ENCODE measurements at regions not wholly inside any gene's neighbourhood (a gene's known extent, or its start where the extent isn't known, plus 50 kb on each side); places are given as distances from the start of the nearest gene placed in this dataset.

- ChIA-PET CTCF (no interaction called here), POLR2A (ENCODE audit: low non-redundant PET) (no interaction called here)
- no peak for DNase-seq (ENCODE audit: low spot score)
- no peak for TF ChIP-seq CTCF (conservative IDR thresholded peaks at IDR 0.05; ENCODE audit: low read depth)
- H3K27ac ChIP-seq: no peak overlapping the region
Observed at GRCh38 chr1:25134801-25135461, 97.4 kb downstream of the SYF2 start.

DNA sequence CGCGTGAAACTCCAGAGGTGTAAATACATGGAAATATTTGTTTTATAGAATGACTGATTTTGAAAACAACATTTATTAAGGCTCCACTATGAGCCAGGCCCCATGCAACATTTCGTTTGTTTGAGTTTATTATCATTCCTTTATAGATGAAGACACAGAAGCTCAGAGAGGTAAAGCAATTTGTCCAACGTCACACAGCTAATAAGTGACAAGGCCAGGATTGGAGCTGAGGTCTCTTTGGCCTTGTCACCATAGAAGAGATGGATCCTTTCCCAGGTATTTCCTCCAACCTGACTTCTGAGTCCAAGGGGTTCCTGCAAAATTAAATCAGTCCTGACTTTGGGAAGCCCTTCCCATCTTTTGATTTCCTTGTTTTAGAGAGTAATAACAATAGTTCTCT lies 98.0 kb downstream of the SYF2 start:
- CTCF ChIA-PET: interaction anchor here (0.8 kb wide), 1 partner anchor 71 kb away, joined by 3 read pairs; no protein-coding TSS in a partner anchor
- POLR2A ChIA-PET (ENCODE audit: low non-redundant PET): no interaction called here
- no peak for TF ChIP-seq CTCF (conservative IDR thresholded peaks at IDR 0.05; ENCODE audit: low read depth)
- no peak for DNase-seq (ENCODE audit: low spot score)
- no peak overlapping the region for H3K27ac ChIP-seq

- ChIA-PET POLR2A (ENCODE audit: low non-redundant PET) (no interaction called here), CTCF (no interaction called here)
- H3K27ac ChIP-seq: no peak overlapping the region
- no peak for DNase-seq (ENCODE audit: low spot score)
- TF ChIP-seq CTCF (conservative IDR thresholded peaks at IDR 0.05; ENCODE audit: low read depth): no peak
Observed at GRCh38 chr1:25131794-25132193, 100.5 kb downstream of the SYF2 start.

GRCh38 chr1:25130895-25131294 lies 101.4 kb downstream of the SYF2 start:
- CTCF ChIA-PET: interaction anchor here (0.6 kb wide), 1 partner anchor 74 kb away, joined by 3 read pairs; no protein-coding TSS in a partner anchor
- POLR2A ChIA-PET (ENCODE audit: low non-redundant PET): no interaction called here
- no peak overlapping the region for H3K27ac ChIP-seq
- no peak for DNase-seq (ENCODE audit: low spot score)
- TF ChIP-seq CTCF (conservative IDR thresholded peaks at IDR 0.05; ENCODE audit: low read depth): no peak

GRCh38 chr1:25129380-25129779 lies 102.9 kb downstream of the SYF2 start:
- ChIA-PET POLR2A (ENCODE audit: low non-redundant PET) (no interaction called here), CTCF (no interaction called here)
- TF ChIP-seq CTCF (conservative IDR thresholded peaks at IDR 0.05; ENCODE audit: low read depth): no peak
- H3K27ac ChIP-seq: no peak overlapping the region
- no peak for DNase-seq (ENCODE audit: low spot score)

DNA sequence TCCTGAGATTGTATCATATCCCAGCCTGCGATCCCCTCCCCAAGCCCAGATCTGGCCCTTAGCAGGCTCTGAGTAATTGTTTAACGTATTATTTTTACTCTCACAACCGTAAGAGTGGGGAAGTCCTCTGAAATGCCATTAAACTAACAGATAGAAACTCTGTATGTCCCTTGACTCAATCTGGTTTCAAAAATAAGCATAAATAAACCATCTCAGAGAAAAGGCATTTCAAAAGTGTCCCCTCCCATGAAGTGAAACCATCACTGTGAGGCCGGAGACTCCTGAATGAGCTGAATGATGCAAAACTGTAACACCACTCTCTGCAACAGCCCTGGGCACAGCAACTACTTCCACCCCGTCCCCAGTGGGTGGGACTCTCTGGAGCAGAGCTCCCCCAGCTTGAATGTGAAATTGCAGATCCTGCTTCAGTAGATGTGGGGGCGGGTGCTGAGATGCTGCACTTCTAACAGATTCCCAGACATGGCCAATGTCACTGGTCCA lies 104.1 kb downstream of the SYF2 start:
- CTCF ChIA-PET: no interaction called here
- DNase-seq (ENCODE audit: low spot score): no peak
- H3K27ac ChIP-seq: no peak overlapping the region
- POLR2A ChIA-PET (ENCODE audit: low non-redundant PET): no interaction called here
- no peak for TF ChIP-seq CTCF (conservative IDR thresholded peaks at IDR 0.05; ENCODE audit: low read depth)

Measured in RWPE1 (cell line).